ENCODE measurements at regions not wholly inside any gene's neighbourhood (a gene's known extent, or its start where the extent isn't known, plus 50 kb on each side); places are given as distances from the start of the nearest gene placed in this dataset.

- TF ChIP-seq ZNF274 (IDR thresholded peaks at IDR 0.05; ENCODE audit: low read depth, low read length), result no peak
- no peak for TF ChIP-seq SUZ12 (IDR thresholded peaks at IDR 0.05; ENCODE audit: extremely low read depth, insufficient read depth, insufficient read length)
These were observed 1159.3 kb upstream of the TENM3 start for GRCh38 chr4:181083757-181084361.

All from NT2/D1 (cell line).